NCI-H2196 treated with DMSO at 0.1 percent for 48 hours (cell line): ENCODE measurements at regions not wholly inside any gene's neighbourhood (a gene's known extent, or its start where the extent isn't known, plus 50 kb on each side); places are given as distances from the start of the nearest gene placed in this dataset.

Experiments used
- DNase-seq: peaks from one replicate; lab custom pipeline; 2025; ENCODE audit not compliant: unreplicated experiment; lab: John Stamatoyannopoulos, UW

DNA sequence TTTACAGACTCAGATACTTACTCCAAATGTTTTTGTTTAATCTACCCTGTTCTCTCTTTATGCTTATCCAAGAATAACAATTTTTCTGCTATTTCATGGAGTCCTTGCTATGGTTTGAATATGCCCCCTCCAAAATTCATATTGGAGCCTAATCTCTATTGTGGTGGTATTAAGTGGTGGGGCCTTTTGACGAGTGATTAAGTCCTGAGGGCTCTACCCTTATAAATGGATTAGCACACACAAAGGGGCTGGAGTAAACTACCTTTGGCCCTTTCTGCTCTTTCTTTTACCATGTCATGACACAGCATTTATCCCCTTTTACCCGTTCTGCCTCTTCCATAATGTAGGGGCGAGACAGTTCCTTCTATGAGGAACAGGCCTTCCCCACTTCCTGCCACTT, 285.5 kb downstream of the GASK1B start:
- DNase-seq: no peak

DNA sequence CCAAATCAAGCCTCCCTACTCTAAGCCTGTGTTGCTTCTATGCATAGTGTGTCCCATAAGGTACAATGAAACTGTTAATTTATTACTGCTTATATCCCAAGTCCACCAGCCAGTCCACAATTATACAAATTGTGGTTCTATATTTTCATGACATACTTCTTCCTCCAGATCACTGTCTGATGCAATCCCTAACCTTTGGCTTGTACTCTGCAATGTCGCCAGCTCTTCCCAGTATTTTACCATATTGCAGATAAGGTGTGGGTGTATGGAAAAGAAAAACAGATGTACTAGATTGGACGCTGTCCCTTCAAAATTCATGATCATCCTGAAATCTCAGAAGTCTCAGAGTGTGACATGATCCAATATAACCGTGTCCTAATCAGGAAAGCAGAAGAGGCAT, 286.2 kb downstream of the GASK1B start:
- DNase-seq: no peak

DNA sequence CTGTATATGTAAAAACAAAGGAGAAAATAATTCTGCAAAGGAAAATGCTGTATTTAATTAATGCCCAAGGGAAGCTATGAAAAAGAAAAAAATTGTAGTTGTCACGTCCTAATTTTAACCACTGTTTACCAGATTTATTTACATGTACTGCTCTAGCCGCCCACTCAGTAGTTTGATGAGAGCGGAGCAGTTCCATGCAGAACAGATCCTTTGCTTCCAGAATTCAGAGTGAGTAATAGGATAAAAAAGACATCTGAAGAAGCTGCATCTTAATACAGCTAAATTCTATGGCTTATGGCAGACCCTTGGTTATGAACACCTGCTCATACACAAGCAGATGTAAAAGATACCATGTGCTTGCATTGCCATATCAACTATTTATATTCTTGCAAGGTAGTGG, 287.0 kb downstream of the GASK1B start:
- DNase-seq: no peak

DNA sequence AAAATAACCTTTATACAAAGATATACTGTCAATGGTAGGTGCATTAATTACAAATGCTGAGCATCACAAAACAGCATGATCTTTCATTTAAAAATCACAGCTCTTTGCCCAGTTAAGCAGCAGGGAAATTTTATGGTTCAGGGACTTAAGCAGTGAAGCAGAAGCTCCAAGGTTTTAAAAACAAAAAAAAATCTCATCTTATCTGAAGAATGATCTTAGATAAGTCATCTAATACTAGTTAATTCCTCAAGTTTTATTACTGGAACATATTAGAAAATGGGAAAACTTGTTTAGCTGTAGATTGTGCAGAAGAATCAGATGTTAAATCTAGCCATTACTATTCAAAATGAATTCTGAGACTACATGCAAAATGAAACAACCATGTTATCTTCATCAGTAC, 289.9 kb downstream of the GASK1B start:
- no peak for DNase-seq

DNA sequence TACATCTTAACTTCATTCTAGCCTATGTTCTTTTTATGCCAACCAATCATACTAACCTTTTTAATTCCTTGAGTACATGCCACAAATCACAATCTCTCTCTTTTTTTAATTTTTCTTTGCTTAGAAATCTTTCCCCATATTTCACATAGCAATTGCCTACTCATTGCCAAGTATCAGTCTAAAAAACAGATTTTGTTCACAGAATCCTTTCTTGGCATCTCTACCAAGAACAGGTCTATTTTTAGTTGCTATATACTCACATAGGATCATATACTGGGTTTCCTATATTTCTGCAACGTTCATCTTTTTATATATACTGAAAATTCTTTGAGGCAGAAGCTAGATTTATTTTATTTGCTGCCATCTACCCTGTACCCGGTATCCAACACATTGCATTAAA, 292.1 kb downstream of the GASK1B start:
- DNase-seq: no peak

DNA sequence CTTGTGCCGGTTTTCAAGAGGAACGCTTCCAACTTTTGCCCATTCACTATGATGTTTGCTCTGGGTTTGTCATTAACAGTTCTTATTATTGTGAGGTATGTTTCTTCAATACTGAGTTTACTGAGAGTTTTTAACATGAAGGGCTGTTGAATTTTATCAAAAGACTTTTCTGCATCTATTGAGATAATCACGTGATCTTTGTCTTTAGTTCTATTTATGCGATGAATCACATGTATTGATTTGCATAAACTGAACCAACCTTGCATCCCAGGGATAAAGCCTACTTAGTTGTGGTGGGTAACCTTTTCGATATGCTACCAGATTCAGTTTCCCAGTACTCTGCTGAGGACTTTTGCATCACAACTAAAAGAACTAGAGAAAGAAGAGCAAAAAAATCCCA, 318.0 kb downstream of the GASK1B start:
- no peak for DNase-seq

DNA sequence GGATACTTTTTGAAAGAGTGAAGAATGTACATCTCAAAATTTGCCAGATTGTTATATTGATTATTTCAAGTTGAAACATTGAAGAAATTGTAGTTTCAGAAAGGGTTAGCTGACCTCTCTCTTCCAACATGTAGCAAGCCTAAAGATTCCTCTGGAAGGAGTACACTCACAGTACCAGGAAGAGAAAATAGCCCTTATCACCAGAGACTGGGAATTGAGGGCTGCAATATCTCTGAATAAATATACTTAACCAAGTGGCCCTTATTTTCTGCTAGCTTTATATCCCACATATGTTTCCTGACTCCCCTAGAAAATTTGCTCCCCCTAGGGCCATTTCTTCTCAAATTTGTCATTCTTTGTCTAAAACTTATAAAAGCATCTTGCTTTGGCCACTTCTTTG, 332.2 kb downstream of the GASK1B start:
- no peak for DNase-seq

DNA sequence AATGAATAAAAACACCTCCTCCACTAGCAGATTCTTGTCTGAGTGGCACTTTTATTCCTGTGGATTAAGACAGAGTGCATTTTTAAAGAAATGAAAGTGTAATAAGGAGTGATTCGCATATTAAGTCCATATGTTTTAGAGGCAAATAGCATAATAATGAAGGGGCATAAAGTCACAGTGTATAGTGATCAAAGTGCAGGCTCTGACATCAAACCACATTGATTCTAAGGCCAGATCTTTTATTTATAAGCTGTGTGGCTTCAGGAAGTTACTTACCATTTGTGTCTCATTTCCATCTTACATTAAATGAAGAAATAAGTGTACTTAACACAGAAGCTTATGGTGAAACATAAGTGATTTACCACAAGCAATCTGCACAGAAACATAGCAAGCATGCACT, 332.8 kb downstream of the GASK1B start:
- DNase-seq: no peak

DNA sequence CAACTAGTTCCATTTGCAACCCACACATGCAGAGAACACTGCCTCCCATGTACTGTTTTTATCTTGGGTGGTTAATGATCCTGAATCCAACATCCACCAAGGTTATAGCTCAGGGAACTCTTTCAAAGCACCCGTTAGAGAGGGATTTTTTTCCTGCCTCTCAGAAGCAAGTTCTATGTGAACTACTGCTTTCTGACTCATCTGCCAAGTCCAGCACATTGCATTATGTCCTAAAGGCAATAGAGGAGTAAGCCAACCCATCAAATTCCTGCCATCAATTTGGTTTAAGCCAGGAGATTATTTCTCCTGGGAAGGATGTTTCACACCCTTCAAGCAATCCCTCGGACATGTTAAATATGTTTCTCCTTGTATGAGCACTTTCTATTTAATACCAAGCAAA, 334.5 kb downstream of the GASK1B start:
- no peak for DNase-seq

DNA sequence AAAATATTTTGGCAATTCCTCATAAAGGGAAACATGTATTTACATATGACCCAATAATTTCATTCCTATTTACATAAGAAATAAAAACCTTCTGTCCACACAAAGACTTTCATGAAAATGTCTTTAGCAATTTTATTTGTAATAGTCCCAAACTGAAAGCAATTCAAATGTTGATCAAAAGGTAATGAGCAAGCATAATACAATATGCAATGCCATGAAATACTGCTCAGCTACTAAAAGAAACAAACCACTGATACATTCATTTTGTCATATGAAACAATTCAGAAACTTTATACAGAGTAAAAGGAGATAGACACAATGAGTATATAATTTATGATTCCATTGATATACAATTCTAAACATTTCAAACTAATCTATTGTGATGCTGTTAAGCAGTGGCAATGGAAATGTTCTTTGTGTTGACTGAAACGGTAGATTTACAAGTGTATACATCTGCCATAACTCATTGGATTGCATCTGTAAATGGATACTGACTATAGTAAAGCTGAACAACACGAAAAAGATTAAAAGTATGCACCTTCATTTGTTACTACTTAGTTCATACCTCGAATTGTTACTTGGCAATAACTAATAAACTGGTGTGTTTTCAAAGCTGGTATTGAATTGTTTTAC, 335.6 kb downstream of the GASK1B start:
- DNase-seq: no peak

DNA sequence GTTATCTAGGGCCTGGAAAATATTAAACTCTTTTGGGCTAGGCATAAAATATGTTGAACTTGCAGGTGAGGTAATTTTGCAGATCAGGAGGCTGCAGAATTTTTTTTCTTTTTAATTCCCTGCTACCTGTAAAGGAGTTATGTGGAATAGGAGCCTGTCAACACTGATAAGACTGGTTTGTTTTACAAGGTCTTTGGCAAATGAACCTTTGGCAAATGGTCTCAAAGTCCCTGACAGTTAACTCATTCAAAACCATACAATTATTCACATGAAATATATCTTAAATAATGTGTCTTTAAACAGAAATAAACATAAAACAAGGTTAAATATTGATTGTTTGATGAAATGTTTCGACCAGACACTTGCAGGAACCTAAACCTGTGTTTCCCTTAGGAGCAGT, 340.2 kb downstream of the GASK1B start:
- DNase-seq: no peak

DNA sequence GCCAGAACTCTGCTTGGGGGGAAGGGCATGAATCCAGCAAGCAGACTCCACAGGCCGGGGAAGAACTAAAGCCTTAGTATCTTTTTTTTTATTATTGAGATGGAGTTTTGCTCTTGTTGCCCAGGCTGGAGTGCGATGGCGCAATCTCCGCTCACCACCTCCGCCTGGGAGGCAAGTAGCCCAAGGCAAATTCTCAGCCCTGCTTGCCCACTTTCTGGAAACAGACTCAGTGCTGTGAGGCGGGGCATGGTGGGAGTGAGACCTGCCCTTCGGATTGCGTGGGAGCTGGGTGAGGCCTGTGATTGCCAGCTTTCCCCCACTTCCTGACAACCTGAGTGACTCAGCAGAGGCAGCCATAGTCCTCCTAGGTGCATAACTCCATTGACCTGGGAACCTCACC, 348.8 kb downstream of the GASK1B start:
- no peak for DNase-seq

DNA sequence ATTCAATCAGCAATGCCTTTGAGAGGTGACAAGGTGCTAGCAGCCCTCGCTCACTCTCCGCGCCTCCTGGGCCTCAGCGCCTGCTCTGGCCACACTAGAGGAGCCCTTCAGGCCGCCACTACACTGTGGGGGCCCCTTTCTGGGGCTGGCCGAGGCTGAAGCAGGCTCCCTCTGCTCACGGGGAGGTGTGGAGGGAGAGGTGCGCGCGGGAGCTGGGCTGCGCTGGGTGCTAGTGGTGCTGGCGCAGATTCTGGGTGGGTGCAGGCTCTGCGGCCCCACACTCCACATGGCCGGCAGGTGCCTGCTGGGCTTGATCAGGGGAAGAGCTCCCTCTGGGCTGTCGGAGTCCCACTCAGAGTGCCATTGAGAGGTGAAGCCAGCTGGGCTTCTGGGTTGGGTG, 351.0 kb downstream of the GASK1B start:
- no peak for DNase-seq

DNA sequence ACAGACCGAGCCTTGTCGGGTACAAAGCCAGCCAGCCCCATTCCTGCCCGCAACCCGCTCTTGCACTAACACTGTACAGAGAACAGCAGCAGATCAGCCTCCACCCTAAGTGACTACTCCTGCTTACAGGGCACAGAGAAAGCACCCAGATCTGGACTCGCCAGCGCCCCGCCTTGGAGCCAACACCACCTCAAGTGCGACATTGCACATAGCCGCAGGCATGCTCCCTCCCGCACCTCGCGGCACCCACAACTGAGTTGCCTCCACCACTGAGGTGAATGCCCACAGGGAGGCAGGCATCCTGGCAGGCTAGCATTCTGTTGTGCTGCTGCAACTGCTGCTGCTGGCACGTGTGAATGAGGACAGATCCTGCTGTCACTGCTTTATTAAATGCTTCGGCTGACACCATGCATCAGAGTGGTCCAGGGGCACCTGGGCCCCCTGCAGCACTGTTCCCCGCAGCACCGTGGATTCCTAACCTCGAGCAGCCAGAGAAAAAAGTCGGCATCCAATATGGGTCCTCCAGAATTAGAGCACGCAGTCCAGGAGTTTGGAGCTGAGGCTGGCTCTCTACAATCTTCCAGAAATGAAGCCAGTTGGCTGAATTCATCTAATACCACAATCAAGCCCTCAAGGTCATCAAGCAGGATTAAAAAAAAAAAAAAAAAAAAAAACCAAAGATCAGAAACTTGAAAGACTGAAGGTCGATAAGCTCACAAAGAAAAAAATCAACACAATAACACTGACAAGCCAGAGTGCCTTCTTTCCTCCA, 352.9 kb downstream of the GASK1B start:
- DNase-seq: no peak

DNA sequence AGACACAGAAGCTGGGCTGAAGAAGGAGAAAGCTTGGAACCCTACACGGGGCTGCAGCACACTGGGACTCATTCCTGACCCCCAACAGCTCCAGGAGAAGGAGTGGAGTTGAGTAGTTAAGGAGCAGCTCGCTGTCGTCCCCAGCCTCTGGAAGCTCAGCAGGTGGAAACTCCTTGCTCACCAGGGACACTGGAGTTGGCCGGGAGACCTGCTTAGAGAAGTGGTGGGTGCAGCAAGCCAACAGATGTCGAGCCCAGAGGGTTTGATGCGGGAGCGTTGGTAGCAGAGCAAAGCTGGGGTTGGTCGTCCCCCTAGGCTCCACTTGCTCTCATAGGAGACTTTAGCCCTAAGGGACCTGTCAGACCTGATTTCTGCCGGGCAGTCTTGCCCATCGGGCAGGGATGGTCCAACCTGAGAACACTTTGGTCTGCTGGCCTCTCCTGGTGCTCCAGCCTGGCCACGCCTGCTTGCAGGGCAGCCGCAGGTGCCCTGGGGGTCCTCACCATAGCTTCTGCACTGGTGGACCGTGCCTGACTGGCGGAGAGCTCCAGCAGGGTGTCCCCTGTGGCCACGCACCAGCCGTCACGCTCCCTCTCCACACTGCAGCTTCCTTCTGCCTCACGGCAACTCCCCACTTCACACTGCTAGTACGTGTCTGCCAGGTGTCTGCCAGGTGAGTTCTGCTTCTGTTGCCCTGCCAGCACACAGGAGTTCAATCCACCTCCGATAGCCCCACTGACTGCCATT, 353.7 kb downstream of the GASK1B start:
- DNase-seq: no peak

DNA sequence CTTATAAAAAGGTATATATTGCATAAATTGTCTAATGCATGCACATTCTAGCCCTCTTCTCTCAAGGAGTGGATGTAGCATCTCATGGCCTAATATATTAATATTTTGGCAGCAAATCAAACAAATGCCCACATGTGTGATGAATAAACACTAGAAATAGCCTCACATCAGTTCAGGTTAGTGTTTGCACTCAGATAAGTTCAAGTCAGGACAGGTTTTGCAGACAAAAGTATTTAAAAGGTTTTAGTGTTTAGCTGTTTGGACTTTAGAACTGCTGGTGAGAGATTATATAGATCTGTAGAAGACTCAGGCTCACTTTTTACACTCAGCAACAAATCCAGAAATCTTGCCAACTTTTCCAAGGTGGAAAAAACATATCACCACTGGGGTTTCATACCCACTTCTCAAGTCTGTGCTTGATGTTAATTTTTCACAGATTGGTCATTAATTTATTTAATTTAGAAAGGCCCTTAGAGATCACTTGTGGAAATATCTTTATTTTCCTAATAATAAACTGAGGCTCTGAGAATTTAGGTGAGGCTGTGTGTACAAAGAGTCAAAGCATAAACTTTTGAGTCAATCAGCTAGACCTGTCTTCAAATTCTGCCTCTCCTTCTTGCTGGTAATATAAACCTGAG, 362.6 kb downstream of the GASK1B start:
- DNase-seq: no peak

DNA sequence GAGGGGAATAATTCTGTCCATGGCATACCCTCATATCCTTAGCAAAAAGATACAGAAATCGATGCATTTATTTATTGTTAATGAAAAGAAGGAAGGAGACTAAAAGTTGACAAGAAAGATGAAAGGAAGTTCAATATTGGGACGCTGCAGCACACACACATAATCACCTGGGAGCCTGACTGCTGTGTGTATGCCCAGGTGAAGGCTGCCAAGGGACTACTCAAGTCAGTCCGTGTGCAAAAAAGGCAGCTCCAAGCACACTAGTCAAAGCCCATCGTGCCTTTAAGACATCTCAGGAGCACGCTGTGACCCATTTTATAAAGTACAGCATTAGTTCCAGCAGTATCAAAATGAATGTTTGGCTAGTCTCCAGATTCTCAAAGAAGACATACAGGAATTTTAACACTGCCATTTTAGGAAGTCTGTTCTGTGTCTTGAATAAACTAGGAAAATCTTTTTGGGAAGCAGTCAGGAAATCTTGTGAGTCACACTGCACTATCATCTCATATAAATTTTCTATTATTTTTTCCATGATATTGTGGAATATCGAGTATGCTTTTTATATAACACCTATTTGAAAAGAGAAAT, 363.9 kb downstream of the GASK1B start:
- DNase-seq: no peak

DNA sequence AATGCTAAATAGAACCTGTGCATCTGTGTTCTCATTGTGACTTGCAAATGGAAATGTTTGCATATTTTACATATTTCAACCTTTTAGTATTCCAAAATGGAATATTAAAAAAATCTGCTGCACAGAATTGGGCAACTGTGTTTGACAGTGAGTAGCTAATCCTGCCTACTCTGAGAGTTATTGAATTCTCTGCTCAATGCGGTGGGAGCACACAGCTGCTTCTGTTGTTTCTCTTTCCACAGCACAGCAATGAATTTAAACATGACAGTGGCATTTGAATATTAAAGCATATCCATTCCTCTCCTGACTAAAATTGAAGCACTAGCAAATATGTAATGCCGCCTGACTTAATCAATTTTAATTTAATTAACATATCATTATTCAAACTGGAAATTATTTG, 366.6 kb downstream of the GASK1B start:
- DNase-seq: no peak

DNA sequence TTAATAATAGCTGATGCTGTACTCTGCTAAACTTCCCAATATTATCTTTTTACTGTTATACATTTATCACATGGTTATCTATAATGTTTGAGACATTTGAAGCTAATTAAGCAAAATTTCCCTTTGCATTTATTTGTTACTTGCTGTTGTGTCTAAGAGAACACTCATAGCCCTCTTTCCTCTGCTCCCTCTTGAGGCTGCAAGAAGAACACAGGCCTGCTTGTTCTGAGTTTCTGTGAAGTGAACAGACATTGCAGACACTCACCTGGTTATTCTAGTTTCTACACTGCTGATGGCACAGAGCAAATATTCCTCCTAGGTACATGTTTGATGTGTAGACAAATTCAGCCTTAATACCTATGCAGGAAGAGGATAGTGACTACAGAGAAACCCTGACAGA, 367.8 kb downstream of the GASK1B start:
- DNase-seq: no peak

DNA sequence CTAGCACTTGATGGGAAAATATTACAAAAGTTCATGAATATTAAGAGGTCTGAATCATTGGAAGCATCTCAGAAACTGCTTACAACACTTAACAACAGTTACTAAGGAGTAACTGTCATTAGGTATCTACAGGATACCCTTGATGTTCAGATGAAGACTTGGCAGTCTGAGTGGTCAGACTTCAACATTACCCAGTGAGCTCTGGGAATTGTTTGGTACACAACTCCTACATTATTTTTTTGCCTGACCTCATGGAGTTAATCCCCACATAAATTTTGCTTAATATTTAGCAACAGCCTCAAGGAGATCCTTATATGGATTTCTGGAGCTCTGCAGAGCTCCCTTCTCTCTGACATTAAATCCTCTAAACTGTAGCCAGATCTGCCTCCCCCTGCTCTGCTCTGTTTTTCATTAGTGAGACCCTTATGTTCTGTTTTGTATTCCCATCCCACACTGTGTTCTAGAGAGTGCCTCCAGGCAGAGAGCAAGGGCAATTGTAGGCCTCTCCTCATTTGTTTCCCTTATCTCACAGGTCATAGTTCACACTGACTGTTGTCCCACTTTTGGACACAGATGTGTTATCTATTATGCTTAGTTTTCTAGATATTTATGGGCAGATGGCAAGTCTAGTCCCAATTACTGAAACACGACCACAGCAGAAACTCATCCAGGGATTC, 368.8 kb downstream of the GASK1B start:
- no peak for DNase-seq

DNA sequence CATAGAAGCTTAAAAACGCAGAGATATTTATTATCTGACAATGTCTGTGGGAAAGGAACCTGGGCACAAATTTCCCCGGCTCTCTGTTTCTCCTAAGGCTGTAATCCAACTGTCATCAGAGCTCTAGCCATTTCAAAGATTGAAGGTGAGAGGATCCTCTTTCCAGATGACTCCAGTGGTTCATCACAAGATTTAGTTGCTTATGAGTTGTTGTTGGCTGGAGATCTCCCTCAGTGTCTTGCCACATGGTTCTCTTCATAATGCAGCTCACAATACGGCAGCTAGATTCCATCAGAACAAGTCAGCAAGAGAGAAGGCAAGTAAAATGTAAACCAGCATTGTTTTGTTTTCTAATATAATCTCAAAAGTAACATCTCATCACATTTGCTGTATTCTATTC, 369.4 kb downstream of the GASK1B start:
- no peak for DNase-seq
